GM23338 (cell line): ENCODE measurements at regions not wholly inside any gene's neighbourhood (a gene's known extent, or its start where the extent isn't known, plus 50 kb on each side); places are given as distances from the start of the nearest gene placed in this dataset.

Source experiments
- ATAC-seq: fragments of 200-7000 bp; cut with Tn5 transposase; 3 replicates; pipeline ENCODE4 v1.9.1; 2020
- DNase-seq: peaks from one replicate; pipeline ENCODE4 v3.0.0-alpha.2; 2015; ENCODE audit warnings: low spot score
- H2AFZ ChIP-seq: fragments of 200-600 bp; sonication (generic); 2 replicates; pipeline ENCODE4 v1.8.0; 2016; ENCODE audit warnings: antibody characterized with exemption, mild to moderate bottlenecking, moderate library complexity
- H3F3A ChIP-seq: fragments of 200-600 bp; sonication (generic); replicated peaks from 2 replicates; pipeline ENCODE4 v1.8.0; 2017; ENCODE audit warnings: antibody characterized with exemption, mixed run types, low read depth
- H3K27ac ChIP-seq: fragments of 200-600 bp; sonication (generic); 2 replicates; pipeline ENCODE4 v1.6.1; 2016; ENCODE audit warnings: low read depth
- H3K27me3 ChIP-seq: fragments of 200-600 bp; sonication (generic); 2 replicates; pipeline ENCODE4 v1.8.0; 2016; ENCODE audit warnings: mild to moderate bottlenecking, mixed run types, moderate library complexity; ENCODE audit not compliant: insufficient read depth
- H3K36me3 ChIP-seq: fragments of 200-600 bp; sonication (generic); 2 replicates; pipeline ENCODE4 v1.8.0; 2016; ENCODE audit warnings: mild to moderate bottlenecking; ENCODE audit not compliant: insufficient read depth
- H3K4me1 ChIP-seq: fragments of 200-600 bp; sonication (generic); 2 replicates; pipeline ENCODE4 v1.8.0; 2016; ENCODE audit warnings: mild to moderate bottlenecking, moderate library complexity; ENCODE audit not compliant: insufficient read depth
- H3K4me2 ChIP-seq: fragments of 200-600 bp; sonication (generic); 2 replicates; pipeline ENCODE4 v1.7.1; 2017; ENCODE audit warnings: mixed run types
- H3K4me3 ChIP-seq: fragments of 200-600 bp; sonication (generic); 2 replicates; pipeline ENCODE4 v1.6.1; 2016; ENCODE audit warnings: mixed run types
- H3K79me2 ChIP-seq: fragments of 200-600 bp; sonication (generic); replicated peaks from 2 replicates; pipeline ENCODE4 v1.8.0; 2017; ENCODE audit warnings: mild to moderate bottlenecking; ENCODE audit not compliant: insufficient read depth
- H3K9me2 ChIP-seq: fragments of 200-600 bp; sonication (generic); 2 replicates; pipeline ENCODE4 v1.8.0; 2017; ENCODE audit not compliant: insufficient read depth
- H4K20me1 ChIP-seq: fragments of 200-600 bp; sonication (generic); replicated peaks from 2 replicates; pipeline ENCODE4 v1.8.0; 2017; ENCODE audit warnings: mild to moderate bottlenecking; ENCODE audit not compliant: insufficient read depth
- H3K27ac Mint-ChIP-seq: 2 replicates; pipeline ENCODE4 v1.8.0; 2020; ENCODE audit warnings: inconsistent platforms, mild to moderate bottlenecking, moderate library complexity, mixed read lengths
- H3K27me3 Mint-ChIP-seq: 3 replicates; pipeline ENCODE4 v1.8.0; 2022; ENCODE audit warnings: low read depth, mild to moderate bottlenecking, moderate library complexity, mixed read lengths, inconsistent platforms; ENCODE audit not compliant: insufficient read depth, poor library complexity
- H3K36me3 Mint-ChIP-seq: 3 replicates; pipeline ENCODE4 v1.8.0; 2021; ENCODE audit warnings: low read depth, mild to moderate bottlenecking, inconsistent platforms, moderate library complexity, mixed read lengths
- H3K4me1 Mint-ChIP-seq: 3 replicates; pipeline ENCODE4 v1.8.0; 2020; ENCODE audit warnings: mild to moderate bottlenecking, inconsistent platforms, mixed read lengths
- H3K4me3 Mint-ChIP-seq: 3 replicates; pipeline ENCODE4 v1.8.0; 2021; ENCODE audit warnings: moderate library complexity, mild to moderate bottlenecking, inconsistent platforms, mixed read lengths
- H3K9me3 Mint-ChIP-seq: 3 replicates; pipeline ENCODE4 v1.8.0; 2020; ENCODE audit warnings: moderate library complexity, mild to moderate bottlenecking, inconsistent platforms, mixed read lengths
- CREB1 ChIP-seq: fragments of 250-450 bp; sonication (Bioruptor Pico); IDR thresholded peaks from 2 replicates; pipeline ENCODE4 v1.5.0; 2020; ENCODE audit warnings: low read depth, mild to moderate bottlenecking, moderate library complexity
- ETS1 ChIP-seq: IDR thresholded peaks from 2 replicates; pipeline ENCODE4 v1.6.1; 2016; ENCODE audit warnings: antibody characterized with exemption
- EZH2 ChIP-seq: fragments of 200-600 bp; sonication (generic); IDR thresholded peaks from one replicate; pipeline ENCODE4 v1.8.0; 2017; ENCODE audit warnings: antibody characterized with exemption, mild to moderate bottlenecking, low read depth; ENCODE audit not compliant: unreplicated experiment
- EZH2phosphoT487 ChIP-seq: fragments of 200-600 bp; sonication (generic); IDR thresholded peaks from one replicate; pipeline ENCODE4 v1.8.1; 2018; ENCODE audit warnings: antibody characterized with exemption; ENCODE audit not compliant: unreplicated experiment
- JUNB ChIP-seq: IDR thresholded peaks from one replicate; pipeline ENCODE4 v1.6.1; 2016; ENCODE audit warnings: antibody characterized with exemption; ENCODE audit not compliant: unreplicated experiment
- NANOG ChIP-seq: IDR thresholded peaks from 2 replicates; pipeline ENCODE4 v1.6.1; 2016; ENCODE audit warnings: antibody characterized with exemption, borderline replicate concordance
- POLR2AphosphoS5 ChIP-seq: IDR thresholded peaks from 2 replicates; pipeline ENCODE4 v1.6.1; 2016; ENCODE audit warnings: antibody characterized with exemption, low read depth
- REST ChIP-seq: IDR thresholded peaks from one replicate; pipeline ENCODE4 v1.6.1; 2018; ENCODE audit warnings: antibody characterized with exemption; ENCODE audit not compliant: unreplicated experiment
- STAT1 ChIP-seq: IDR thresholded peaks from one replicate; pipeline ENCODE4 v1.6.1; 2016; ENCODE audit warnings: antibody characterized with exemption; ENCODE audit not compliant: unreplicated experiment
- ZNF114 ChIP-seq: fragments of 250-450 bp; sonication (Bioruptor Pico); IDR thresholded peaks from 2 replicates; pipeline ENCODE4 v1.5.0; 2020; ENCODE audit warnings: mild to moderate bottlenecking, moderate library complexity
- ZNF331 ChIP-seq: fragments of 250-450 bp; sonication (Bioruptor Pico); IDR thresholded peaks from 2 replicates; pipeline ENCODE4 v1.5.0; 2020; ENCODE audit warnings: low read depth, mild to moderate bottlenecking, moderate library complexity
- TF ChIP-seq, protein P1 (sequence below), 2 experiments: fragments of 200-600 bp in 1 of 2; sonication (generic) in 1 of 2; conservative IDR thresholded peaks; 2 replicates each; pipeline versions ENCODE4 v1.5.1 to v1.6.1; 2016 to 2017; ENCODE audit warnings: antibody characterized with exemption in 2 of 2, low read depth in 2 of 2, mild to moderate bottlenecking in 2 of 2, moderate library complexity in 1 of 2
- TF ChIP-seq, protein P2 (sequence below): fragments of 250-450 bp; sonication (Bioruptor Pico); IDR thresholded peaks from 2 replicates; pipeline ENCODE4 v1.5.0; 2020; ENCODE audit warnings: mild to moderate bottlenecking, moderate library complexity

GRCh38 chrX:147340947-147341346 is 526.4 kb upstream of the CXorf51A start:
- Histone ChIP-seq H3K4me3 (no peak overlapping the region), H3F3A (no peaks in the 10 kb centered on the region), H4K20me1 (no peaks in the 10 kb centered on the region), H3K9me2 (no peaks in the 10 kb centered on the region), H3K79me2 (no peaks in the 10 kb centered on the region), H3K4me2 (no peak overlapping the region), H3K36me3 (no peaks in the 10 kb centered on the region), H3K27ac (no peak overlapping the region), H3K4me1 (no peaks in the 10 kb centered on the region), H3K27me3 (no peaks in the 10 kb centered on the region), H2AFZ (no peak overlapping the region)
- ATAC-seq (no peak), DNase-seq (no peak)
- Mint-ChIP-seq H3K4me1 (no peaks in the 10 kb centered on the region), H3K9me3 (no peaks in the 10 kb centered on the region), H3K27me3 (no peaks in the 10 kb centered on the region), H3K27ac (no peak overlapping the region), H3K36me3 (no peaks in the 10 kb centered on the region), H3K4me3 (no peak overlapping the region)
- TF ChIP-seq JUNB (no peak), NANOG (no peak), CREB1 (no peak), ZNF114 (CRISPR knock-in tag) (no peak), STAT1 (no peak), EZH2phosphoT487 (no peak), ZNF331 (CRISPR knock-in tag) (no peak), REST (no peak), ETS1 (no peak), POLR2AphosphoS5 (no peak), EZH2 (no peak)
- TF ChIP-seq, protein P1, sequence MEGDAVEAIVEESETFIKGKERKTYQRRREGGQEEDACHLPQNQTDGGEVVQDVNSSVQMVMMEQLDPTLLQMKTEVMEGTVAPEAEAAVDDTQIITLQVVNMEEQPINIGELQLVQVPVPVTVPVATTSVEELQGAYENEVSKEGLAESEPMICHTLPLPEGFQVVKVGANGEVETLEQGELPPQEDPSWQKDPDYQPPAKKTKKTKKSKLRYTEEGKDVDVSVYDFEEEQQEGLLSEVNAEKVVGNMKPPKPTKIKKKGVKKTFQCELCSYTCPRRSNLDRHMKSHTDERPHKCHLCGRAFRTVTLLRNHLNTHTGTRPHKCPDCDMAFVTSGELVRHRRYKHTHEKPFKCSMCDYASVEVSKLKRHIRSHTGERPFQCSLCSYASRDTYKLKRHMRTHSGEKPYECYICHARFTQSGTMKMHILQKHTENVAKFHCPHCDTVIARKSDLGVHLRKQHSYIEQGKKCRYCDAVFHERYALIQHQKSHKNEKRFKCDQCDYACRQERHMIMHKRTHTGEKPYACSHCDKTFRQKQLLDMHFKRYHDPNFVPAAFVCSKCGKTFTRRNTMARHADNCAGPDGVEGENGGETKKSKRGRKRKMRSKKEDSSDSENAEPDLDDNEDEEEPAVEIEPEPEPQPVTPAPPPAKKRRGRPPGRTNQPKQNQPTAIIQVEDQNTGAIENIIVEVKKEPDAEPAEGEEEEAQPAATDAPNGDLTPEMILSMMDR (conservative IDR thresholded peaks at IDR 0.05; ENCODE audit: low read depth in 2 of 2), result no peak
- TF ChIP-seq, protein P2, sequence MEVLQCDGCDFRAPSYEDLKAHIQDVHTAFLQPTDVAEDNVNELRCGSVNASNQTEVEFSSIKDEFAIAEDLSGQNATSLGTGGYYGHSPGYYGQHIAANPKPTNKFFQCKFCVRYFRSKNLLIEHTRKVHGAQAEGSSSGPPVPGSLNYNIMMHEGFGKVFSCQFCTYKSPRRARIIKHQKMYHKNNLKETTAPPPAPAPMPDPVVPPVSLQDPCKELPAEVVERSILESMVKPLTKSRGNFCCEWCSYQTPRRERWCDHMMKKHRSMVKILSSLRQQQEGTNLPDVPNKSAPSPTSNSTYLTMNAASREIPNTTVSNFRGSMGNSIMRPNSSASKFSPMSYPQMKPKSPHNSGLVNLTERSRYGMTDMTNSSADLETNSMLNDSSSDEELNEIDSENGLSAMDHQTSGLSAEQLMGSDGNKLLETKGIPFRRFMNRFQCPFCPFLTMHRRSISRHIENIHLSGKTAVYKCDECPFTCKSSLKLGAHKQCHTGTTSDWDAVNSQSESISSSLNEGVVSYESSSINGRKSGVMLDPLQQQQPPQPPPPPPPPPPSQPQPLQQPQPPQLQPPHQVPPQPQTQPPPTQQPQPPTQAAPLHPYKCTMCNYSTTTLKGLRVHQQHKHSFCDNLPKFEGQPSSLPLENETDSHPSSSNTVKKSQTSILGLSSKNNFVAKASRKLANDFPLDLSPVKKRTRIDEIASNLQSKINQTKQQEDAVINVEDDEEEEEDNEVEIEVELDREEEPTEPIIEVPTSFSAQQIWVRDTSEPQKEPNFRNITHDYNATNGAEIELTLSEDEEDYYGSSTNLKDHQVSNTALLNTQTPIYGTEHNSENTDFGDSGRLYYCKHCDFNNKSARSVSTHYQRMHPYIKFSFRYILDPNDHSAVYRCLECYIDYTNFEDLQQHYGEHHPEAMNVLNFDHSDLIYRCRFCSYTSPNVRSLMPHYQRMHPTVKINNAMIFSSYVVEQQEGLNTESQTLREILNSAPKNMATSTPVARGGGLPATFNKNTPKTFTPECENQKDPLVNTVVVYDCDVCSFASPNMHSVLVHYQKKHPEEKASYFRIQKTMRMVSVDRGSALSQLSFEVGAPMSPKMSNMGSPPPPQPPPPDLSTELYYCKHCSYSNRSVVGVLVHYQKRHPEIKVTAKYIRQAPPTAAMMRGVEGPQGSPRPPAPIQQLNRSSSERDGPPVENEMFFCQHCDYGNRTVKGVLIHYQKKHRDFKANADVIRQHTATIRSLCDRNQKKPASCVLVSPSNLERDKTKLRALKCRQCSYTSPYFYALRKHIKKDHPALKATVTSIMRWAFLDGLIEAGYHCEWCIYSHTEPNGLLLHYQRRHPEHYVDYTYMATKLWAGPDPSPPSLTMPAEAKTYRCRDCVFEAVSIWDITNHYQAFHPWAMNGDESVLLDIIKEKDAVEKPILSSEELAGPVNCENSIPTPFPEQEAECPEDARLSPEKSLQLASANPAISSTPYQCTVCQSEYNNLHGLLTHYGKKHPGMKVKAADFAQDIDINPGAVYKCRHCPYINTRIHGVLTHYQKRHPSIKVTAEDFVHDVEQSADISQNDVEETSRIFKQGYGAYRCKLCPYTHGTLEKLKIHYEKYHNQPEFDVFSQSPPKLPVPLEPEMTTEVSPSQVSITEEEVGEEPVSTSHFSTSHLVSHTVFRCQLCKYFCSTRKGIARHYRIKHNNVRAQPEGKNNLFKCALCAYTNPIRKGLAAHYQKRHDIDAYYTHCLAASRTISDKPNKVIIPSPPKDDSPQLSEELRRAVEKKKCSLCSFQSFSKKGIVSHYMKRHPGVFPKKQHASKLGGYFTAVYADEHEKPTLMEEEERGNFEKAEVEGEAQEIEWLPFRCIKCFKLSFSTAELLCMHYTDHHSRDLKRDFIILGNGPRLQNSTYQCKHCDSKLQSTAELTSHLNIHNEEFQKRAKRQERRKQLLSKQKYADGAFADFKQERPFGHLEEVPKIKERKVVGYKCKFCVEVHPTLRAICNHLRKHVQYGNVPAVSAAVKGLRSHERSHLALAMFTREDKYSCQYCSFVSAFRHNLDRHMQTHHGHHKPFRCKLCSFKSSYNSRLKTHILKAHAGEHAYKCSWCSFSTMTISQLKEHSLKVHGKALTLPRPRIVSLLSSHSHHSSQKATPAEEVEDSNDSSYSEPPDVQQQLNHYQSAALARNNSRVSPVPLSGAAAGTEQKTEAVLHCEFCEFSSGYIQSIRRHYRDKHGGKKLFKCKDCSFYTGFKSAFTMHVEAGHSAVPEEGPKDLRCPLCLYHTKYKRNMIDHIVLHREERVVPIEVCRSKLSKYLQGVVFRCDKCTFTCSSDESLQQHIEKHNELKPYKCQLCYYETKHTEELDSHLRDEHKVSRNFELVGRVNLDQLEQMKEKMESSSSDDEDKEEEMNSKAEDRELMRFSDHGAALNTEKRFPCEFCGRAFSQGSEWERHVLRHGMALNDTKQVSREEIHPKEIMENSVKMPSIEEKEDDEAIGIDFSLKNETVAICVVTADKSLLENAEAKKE (CRISPR knock-in tag), result no peak
